SK-N-SH (cell line): ENCODE measurements at regions not wholly inside any gene's neighbourhood (a gene's known extent, or its start where the extent isn't known, plus 50 kb on each side); places are given as distances from the start of the nearest gene placed in this dataset.

Experiments
- CTCF ChIP-seq: fragments of 200-600 bp; sonication (generic); IDR thresholded peaks from 2 replicates; pipeline ENCODE4 v1.6.1; 2017; ENCODE audit warnings: antibody characterized with exemption, mild to moderate bottlenecking, moderate library complexity
- JUND ChIP-seq: IDR thresholded peaks from 2 replicates; pipeline ENCODE4 v1.4.0; 2012
- POLR2AphosphoS5 ChIP-seq: IDR thresholded peaks from 2 replicates; pipeline ENCODE4 v1.6.1; 2012; ENCODE audit warnings: low read depth, low read length

- no peak for TF ChIP-seq CTCF
- no peak for TF ChIP-seq POLR2AphosphoS5
- TF ChIP-seq JUND: no peak
Measured at GRCh38 chr14:95456281-95456680, 60.2 kb downstream of the SYNE3 start.
